Motor neuron (in vitro differentiated cells): ENCODE measurements at regions not wholly inside any gene's neighbourhood (a gene's known extent, or its start where the extent isn't known, plus 50 kb on each side); places are given as distances from the start of the nearest gene placed in this dataset.
A peak's percentile ranks its signal among the peaks of the same experiment; 100 is the strongest.
"Not testable (repeated sequence)": the region's sequence is repeated elsewhere in the genome, so short reads cannot be mapped to it uniquely, and the experiment has no call there.

Experiments
- ATAC-seq, 8 experiments: fragments of 200-7000 bp; cut with Tn5 transposase; replicated peaks in 6 of 8; 2 replicates each; pipeline ENCODE4 v1.8.0; 2021; ENCODE audit warnings: mild to moderate bottlenecking in 8 of 8, moderate library complexity in 8 of 8
- H3K27ac ChIP-seq, 2 donors: fragments of 250-450 bp; sonication (Bioruptor Pico); 2 replicates each; pipeline ENCODE4 v1.9.0; 2021; ENCODE audit warnings: antibody characterized with exemption in 2 of 2, mild to moderate bottlenecking in 2 of 2, moderate library complexity in 1 of 2
- H3K4me1 ChIP-seq, 2 donors: fragments of 250-450 bp; sonication (Bioruptor Pico); replicated peaks in 1 of 2; 2 replicates each; pipeline ENCODE4 v1.6.1; 2021; ENCODE audit warnings: antibody characterized with exemption in 2 of 2, mild to moderate bottlenecking in 2 of 2, moderate library complexity in 1 of 2
- H3K4me3 ChIP-seq, 5 donors: fragments of 250-450 bp; sonication (Bioruptor Pico); 2 replicates each; pipeline ENCODE4 v1.9.0; 2021; ENCODE audit warnings: antibody characterized with exemption in 5 of 5, mild to moderate bottlenecking in 5 of 5, moderate library complexity in 4 of 5
- WGBS, 10 experiments: fragments of 450-650 bp; shearing (Covaris generic); methylation state at CpG; one replicate each; pipeline ENCODE4 v1.0.0; 2022; 5-methylcytosine and 5-hydroxymethylcytosine counted together
- in situ Hi-C, 9 experiments: fragments of 400-800 bp; cut with MboI; loops; one replicate each; pipeline ENCODE4 v1.15.0; 2021; ENCODE audit warnings: low sequenced_read_pairs in 9 of 9, low pct_unique_long_range_greater_than_20kb in 2 of 9; ENCODE audit not compliant: unreplicated experiment in 9 of 9

- 15 to 100% (median 88%) methylated on average over 1 to 2 of the region's 2 CpGs for WGBS, 10 experiments
- Histone ChIP-seq H3K27ac (no peak overlapping the region), H3K4me1 (no peaks in the 10 kb centered on the region), H3K4me3 (no peak overlapping the region)
- in situ Hi-C loops: no loop called here
- no peak for ATAC-seq
Observed at GRCh38 chr4:134848681-134849080, 647.1 kb upstream of the PABPC4L start.

GRCh38 chr4:134830741-134831140 lies 629.2 kb upstream of the PABPC4L start:
- in situ Hi-C loops, ATAC-seq, H3K4me1 ChIP-seq, H3K27ac ChIP-seq, H3K4me3 ChIP-seq: not testable (repeated sequence)
- 14 to 92% (median 70%) methylated on average over 4 to 7 of the region's 7 CpGs; no CpG with 5 or more reads in 2 of the 10 experiments for WGBS, 10 experiments

- Histone ChIP-seq H3K4me3 (no peak overlapping the region), H3K4me1 (no peaks in the 10 kb centered on the region), H3K27ac (no peak overlapping the region)
- in situ Hi-C loops: no loop called here
- 0 to 93% (median 75%) methylated on average over 1 to 3 of the region's 3 CpGs for WGBS, 10 experiments
- ATAC-seq: no peak
Observed at GRCh38 chr4:134812611-134813010, 611.0 kb upstream of the PABPC4L start.

GRCh38 chr4:134807231-134807745 lies 605.7 kb upstream of the PABPC4L start:
- H3K27ac ChIP-seq: no peak overlapping the region
- H3K4me3 ChIP-seq: no peak overlapping the region
- no peaks in the 10 kb centered on the region for H3K4me1 ChIP-seq
- in situ Hi-C loops: no loop called here
- ATAC-seq: no peak
- WGBS, 10 experiments: 7 to 94% (median 82%) methylated on average over 1 to 3 of the region's 3 CpGs; no CpG with 5 or more reads in 1 of the 10 experiments

GRCh38 chr4:134798573-134798972 lies 597.0 kb upstream of the PABPC4L start:
- 7 to 100% (median 86%) methylated on average over 1 of the region's 1 CpG; no CpG with 5 or more reads in 1 of the 10 experiments for WGBS, 10 experiments
- Histone ChIP-seq H3K27ac (no peak overlapping the region), H3K4me3 (no peak overlapping the region), H3K4me1 (no peaks in the 10 kb centered on the region)
- in situ Hi-C loops: no loop called here
- peak in 2 of 8 experiments; percentile 18 to 56 for ATAC-seq

GRCh38 chr4:134787315-134787714 lies 585.7 kb upstream of the PABPC4L start:
- 0 to 100% (median 60%) methylated on average over 1 of the region's 1 CpG; no CpG with 5 or more reads in 3 of the 10 experiments for WGBS, 10 experiments
- no peaks in the 10 kb centered on the region for H3K4me1 ChIP-seq
- H3K4me3 ChIP-seq: no peak overlapping the region
- in situ Hi-C loops: no loop called here
- no peak overlapping the region for H3K27ac ChIP-seq
- ATAC-seq: no peak

GRCh38 chr4:134780244-134780643 lies 578.7 kb upstream of the PABPC4L start:
- Histone ChIP-seq H3K4me1 (peaks cover 0 to 3% of the 10 kb centered on the region in 2 donors), H3K4me3 (no peak overlapping the region), H3K27ac (no peak overlapping the region)
- no peak for ATAC-seq
- in situ Hi-C loops: no loop called here
- WGBS, 10 experiments: 0 to 100% (median 74%) methylated on average over 1 to 2 of the region's 2 CpGs

GRCh38 chr4:134777606-134778005 lies 576.0 kb upstream of the PABPC4L start:
- H3K4me1 ChIP-seq: peaks cover 0 to 3% of the 10 kb centered on the region in 2 donors
- H3K27ac ChIP-seq: no peak overlapping the region
- ATAC-seq: peak in 3 of 8 experiments; percentile 32 to 61 (median 45)
- in situ Hi-C loops: no loop called here
- 0 to 71% (median 35%) methylated on average over 1 to 2 of the region's 2 CpGs for WGBS, 10 experiments
- no peak overlapping the region for H3K4me3 ChIP-seq

- no peak overlapping the region for H3K27ac ChIP-seq
- H3K4me1 ChIP-seq: peaks cover 0 to 3% of the 10 kb centered on the region in 2 donors
- no peak for ATAC-seq
- 0 to 100% (median 86%) methylated on average over 1 to 2 of the region's 4 CpGs; no CpG with 5 or more reads in 4 of the 10 experiments for WGBS, 10 experiments
- in situ Hi-C loops: no loop called here
- H3K4me3 ChIP-seq: no peak overlapping the region
Observed at GRCh38 chr4:134773497-134774000, 572.0 kb upstream of the PABPC4L start.

- Histone ChIP-seq H3K27ac (no peak overlapping the region), H3K4me1 (no peaks in the 10 kb centered on the region), H3K4me3 (no peak overlapping the region)
- ATAC-seq: peak in 1 of 8 experiments; percentile 26
- in situ Hi-C loops: no loop called here
- WGBS, 10 experiments: 0 to 100% (median 91%) methylated on average over 2 to 4 of the region's 4 CpGs; no CpG with 5 or more reads in 3 of the 10 experiments
Observed at GRCh38 chr4:134762053-134762452, 560.5 kb upstream of the PABPC4L start.

- H3K27ac ChIP-seq: peak overlapping the region in 1 of 2 donors; percentile 5
- peak in 2 of 8 experiments; percentile 10 to 51 for ATAC-seq
- 4 to 100% (median 87%) methylated on average over 1 to 3 of the region's 3 CpGs; no CpG with 5 or more reads in 2 of the 10 experiments for WGBS, 10 experiments
- no peak overlapping the region for H3K4me3 ChIP-seq
- H3K4me1 ChIP-seq: no peaks in the 10 kb centered on the region
- in situ Hi-C loops: no loop called here
Observed at GRCh38 chr4:134756421-134756820, 554.8 kb upstream of the PABPC4L start.

GRCh38 chr4:134754301-134755019 lies 552.9 kb upstream of the PABPC4L start:
- in situ Hi-C loops: no loop called here
- no peak overlapping the region for H3K27ac ChIP-seq
- no peak overlapping the region for H3K4me3 ChIP-seq
- ATAC-seq: no peak
- no peaks in the 10 kb centered on the region for H3K4me1 ChIP-seq
- 6 to 94% (median 70%) methylated on average over 1 to 6 of the region's 6 CpGs for WGBS, 10 experiments

- Histone ChIP-seq H3K27ac (no peak overlapping the region), H3K4me1 (no peaks in the 10 kb centered on the region), H3K4me3 (no peak overlapping the region)
- in situ Hi-C loops: no loop called here
- ATAC-seq: no peak
- 0 to 85% (median 67%) methylated on average over 1 of the region's 1 CpG; no CpG with 5 or more reads in 1 of the 10 experiments for WGBS, 10 experiments
Observed at GRCh38 chr4:134753390-134753789, 551.8 kb upstream of the PABPC4L start.
